22Rv1 (cell line): ENCODE measurements at regions not wholly inside any gene's neighbourhood (a gene's known extent, or its start where the extent isn't known, plus 50 kb on each side); places are given as distances from the start of the nearest gene placed in this dataset.

Experiments used
- H3K27ac ChIP-seq: fragments of 450-650 bp; 2 replicates; pipeline ENCODE4 v1.5.1; 2017
- CTCF ChIP-seq: fragments of 450-650 bp; IDR thresholded peaks from 2 replicates; pipeline ENCODE4 v1.5.1; 2017; ENCODE audit warnings: mild to moderate bottlenecking
- ZFX ChIP-seq: fragments of 450-650 bp; IDR thresholded peaks from 2 replicates; pipeline ENCODE4 v1.6.1; 2017; ENCODE audit warnings: antibody characterized with exemption, borderline replicate concordance

GRCh38 chr2:122323927-122324326, 568.5 kb downstream of the TSN start:
- H3K27ac ChIP-seq = no peak overlapping the region
- no peak for TF ChIP-seq ZFX
- no peak for TF ChIP-seq CTCF

- no peak overlapping the region for H3K27ac ChIP-seq
- no peak for TF ChIP-seq CTCF
- TF ChIP-seq ZFX = no peak
These were observed 571.0 kb downstream of the TSN start for GRCh38 chr2:122326471-122326870.

- no peak for TF ChIP-seq CTCF
- TF ChIP-seq ZFX = no peak
- no peak overlapping the region for H3K27ac ChIP-seq
These were observed 573.4 kb downstream of the TSN start for GRCh38 chr2:122328816-122329215.

- H3K27ac ChIP-seq = no peak overlapping the region
- no peak for TF ChIP-seq CTCF
- TF ChIP-seq ZFX = no peak
These were observed 573.8 kb downstream of the TSN start for GRCh38 chr2:122329278-122329677.

GRCh38 chr2:122333932-122334331, 578.5 kb downstream of the TSN start:
- H3K27ac ChIP-seq = no peak overlapping the region
- TF ChIP-seq CTCF = no peak
- no peak for TF ChIP-seq ZFX

- TF ChIP-seq CTCF (no peak), ZFX (no peak)
These were observed 582.5 kb downstream of the TSN start for GRCh38 chr2:122338000-122338399.

GRCh38 chr2:122340246-122340645, 584.8 kb downstream of the TSN start:
- H3K27ac ChIP-seq = no peak overlapping the region
- no peak for TF ChIP-seq CTCF

More at GRCh38 chr2:122338000-122338399, 582.5 kb downstream of the TSN start:
- no peak overlapping the region for H3K27ac ChIP-seq
